IMR-90 (cell line): ENCODE measurements at regions not wholly inside any gene's neighbourhood (a gene's known extent, or its start where the extent isn't known, plus 50 kb on each side); places are given as distances from the start of the nearest gene placed in this dataset.

Experiments used
- ATAC-seq: fragments of 200-7000 bp; cut with Tn5 transposase; 2 replicates; pipeline ENCODE4 v1.9.1; 2020; ENCODE audit warnings: low read depth, mild to moderate bottlenecking, moderate library complexity
- BruUV-seq: library from RNA; stranded (reverse); fragments of 400-500 nt; replicated peaks from 2 replicates; lab custom pipeline; 2021; lab: Mats Ljungman, UMichigan
- CTCF ChIA-PET: fragments of 300-600 bp; formaldehyde crosslinking; extraction: SDS; loops from one replicate; lab custom pipeline; 2021; ENCODE audit warnings: antibody characterized with exemption; lab: Yijun Ruan, JAX
- POLR2A ChIA-PET: fragments of 300-600 bp; sonication (Branson Sonifier 250); formaldehyde crosslinking; loops from one replicate; lab custom pipeline; 2022; ENCODE audit warnings: antibody characterized with exemption; ENCODE audit not compliant: unreplicated experiment; lab: Charles Lee
- DNase-seq: peaks from one replicate; pipeline ENCODE4 v3.0.0; 2013
- H2AFZ ChIP-seq: replicated peaks from 2 replicates; pipeline ENCODE3; 2013; ENCODE audit warnings: low read length, mild to moderate bottlenecking; ENCODE audit not compliant: poor library complexity
- H2AK5ac ChIP-seq: 2 replicates; pipeline ENCODE4 v1.6.1; 2013; ENCODE audit warnings: low read depth, low read length, inconsistent platforms
- H2AK9ac ChIP-seq: replicated peaks from 2 replicates; pipeline ENCODE3; 2013; ENCODE audit warnings: mild to moderate bottlenecking, low read depth, low read length, moderate library complexity; ENCODE audit not compliant: poor library complexity
- H2BK120ac ChIP-seq: 2 replicates; pipeline ENCODE4 v1.6.1; 2013; ENCODE audit warnings: low read depth, low read length, inconsistent platforms
- H2BK15ac ChIP-seq: 3 replicates; pipeline ENCODE4 v1.6.1; 2013; ENCODE audit warnings: low read depth, low read length, inconsistent platforms
- H2BK20ac ChIP-seq: 2 replicates; pipeline ENCODE4 v1.6.1; 2013; ENCODE audit warnings: low read depth, mild to moderate bottlenecking, inconsistent platforms, low read length, moderate library complexity
- H2BK5ac ChIP-seq: 2 replicates; pipeline ENCODE4 v1.6.1; 2013; ENCODE audit warnings: mild to moderate bottlenecking, low read depth, low read length, inconsistent platforms; ENCODE audit not compliant: poor library complexity, severe bottlenecking
- H3K14ac ChIP-seq: replicated peaks from 2 replicates; pipeline ENCODE4 v1.6.1; 2013; ENCODE audit warnings: low read depth, low read length, inconsistent platforms
- H3K18ac ChIP-seq: 2 replicates; pipeline ENCODE4 v1.6.1; 2013; ENCODE audit warnings: low read depth, low read length, control low read depth
- H3K23ac ChIP-seq: 2 replicates; pipeline ENCODE4 v1.6.1; 2013; ENCODE audit warnings: low read depth, low read length, inconsistent platforms
- H3K27ac ChIP-seq: 2 replicates; pipeline ENCODE4 v1.5.1; 2013; ENCODE audit warnings: mild to moderate bottlenecking, control low read depth, low read length; ENCODE audit not compliant: insufficient read depth
- H3K27me3 ChIP-seq: 2 replicates; pipeline ENCODE4 v1.6.1; 2013; ENCODE audit warnings: low read length; ENCODE audit not compliant: control insufficient read depth, insufficient read depth
- H3K36me3 ChIP-seq: 2 replicates; pipeline ENCODE4 v1.6.1; 2013; ENCODE audit warnings: low read length, mixed read lengths; ENCODE audit not compliant: control insufficient read depth, insufficient read depth
- H3K4ac ChIP-seq: 2 replicates; pipeline ENCODE4 v1.6.1; 2013; ENCODE audit warnings: low read depth, low read length, inconsistent platforms
- H3K4me1 ChIP-seq: 2 replicates; pipeline ENCODE4 v1.6.1; 2013; ENCODE audit warnings: low read length, mixed read lengths; ENCODE audit not compliant: control insufficient read depth, insufficient read depth
- H3K4me2 ChIP-seq: 2 replicates; pipeline ENCODE4 v1.6.1; 2013; ENCODE audit warnings: low read depth, mild to moderate bottlenecking, control low read depth, low read length, moderate library complexity
- H3K4me3 ChIP-seq: 2 replicates; pipeline ENCODE4 v1.5.1; 2013; ENCODE audit warnings: low read depth, mild to moderate bottlenecking, control low read depth, low read length, moderate library complexity; ENCODE audit not compliant: insufficient read depth
- H3K56ac ChIP-seq: 2 replicates; pipeline ENCODE4 v1.6.1; 2013; ENCODE audit warnings: low read length, inconsistent platforms; ENCODE audit not compliant: insufficient read depth; ENCODE audit errors: extremely low read depth
- H3K79me1 ChIP-seq, 2 experiments: 2 replicates each; pipeline ENCODE4 v1.6.1; 2013; ENCODE audit warnings: low read length in 2 of 2, inconsistent platforms in 1 of 2, low read depth in 1 of 2
- H3K9ac ChIP-seq: 2 replicates; pipeline ENCODE4 v1.6.1; 2013; ENCODE audit warnings: low read depth, low read length, control low read depth
- H3K9me1 ChIP-seq: 2 replicates; pipeline ENCODE4 v1.6.1; 2013; ENCODE audit warnings: low read length, inconsistent platforms; ENCODE audit not compliant: insufficient read depth
- H3K9me3 ChIP-seq: 2 replicates; pipeline ENCODE4 v1.6.1; 2013; ENCODE audit warnings: low read length; ENCODE audit not compliant: control insufficient read depth, insufficient read depth
- H4K20me1 ChIP-seq: 2 replicates; pipeline ENCODE4 v1.6.1; 2013; ENCODE audit warnings: low read length, inconsistent platforms; ENCODE audit not compliant: insufficient read depth
- H4K5ac ChIP-seq: 2 replicates; pipeline ENCODE4 v1.6.1; 2013; ENCODE audit warnings: mild to moderate bottlenecking, low read depth, low read length, control low read depth
- H4K8ac ChIP-seq, 2 experiments: 2 replicates each; pipeline ENCODE4 v1.6.1; 2013; ENCODE audit warnings: low read depth in 2 of 2, low read length in 2 of 2, control low read depth in 1 of 2, inconsistent platforms in 1 of 2
- H4K91ac ChIP-seq: 2 replicates; pipeline ENCODE4 v1.6.1; 2013; ENCODE audit warnings: low read depth, low read length, inconsistent platforms; ENCODE audit not compliant: insufficient read depth
- BHLHE40 ChIP-seq: fragments of 150-350 bp; IDR thresholded peaks from 2 replicates; pipeline ENCODE4 v1.6.1; 2016; ENCODE audit warnings: mild to moderate bottlenecking, low read depth, low read length
- CEBPB ChIP-seq: IDR thresholded peaks from 2 replicates; pipeline ENCODE4 v1.6.1; 2012; ENCODE audit warnings: low read depth, low read length, improper control_type of control experiment
- CHD1 ChIP-seq: IDR thresholded peaks from 2 replicates; pipeline ENCODE4 v1.6.1; 2012; ENCODE audit warnings: low read depth, low read length, improper control_type of control experiment
- FOS ChIP-seq: fragments of 150-350 bp; IDR thresholded peaks from 2 replicates; pipeline ENCODE4 v1.6.1; 2016; ENCODE audit warnings: low read depth, low read length
- MAFK ChIP-seq: IDR thresholded peaks from 2 replicates; pipeline ENCODE4 v1.6.1; 2012; ENCODE audit warnings: low read depth, low read length, improper control_type of control experiment
- MAZ ChIP-seq: IDR thresholded peaks from 2 replicates; pipeline ENCODE4 v1.6.1; 2012; ENCODE audit warnings: low read depth, mild to moderate bottlenecking, low read length, improper control_type of control experiment, moderate library complexity, borderline replicate concordance
- MXI1 ChIP-seq: IDR thresholded peaks from 2 replicates; pipeline ENCODE4 v1.6.1; 2012; ENCODE audit warnings: low read depth, mild to moderate bottlenecking, low read length, moderate library complexity, borderline replicate concordance
- NFE2L2 ChIP-seq: fragments of 150-350 bp; IDR thresholded peaks from 2 replicates; pipeline ENCODE4 v1.6.1; 2016; ENCODE audit warnings: low read depth, mild to moderate bottlenecking, low read length
- POLR2A ChIP-seq: IDR thresholded peaks from 2 replicates; pipeline ENCODE4 v1.6.1; 2012; ENCODE audit warnings: mild to moderate bottlenecking, low read depth, low read length
- RAD21 ChIP-seq: IDR thresholded peaks from 2 replicates; pipeline ENCODE4 v1.6.1; 2012; ENCODE audit warnings: low read length, improper control_type of control experiment
- RCOR1 ChIP-seq: IDR thresholded peaks from 2 replicates; pipeline ENCODE4 v1.6.1; 2012; ENCODE audit warnings: mild to moderate bottlenecking, low read length, improper control_type of control experiment; ENCODE audit not compliant: insufficient replicate concordance
- RFX5 ChIP-seq: IDR thresholded peaks from 2 replicates; pipeline ENCODE4 v1.8.0; 2012; ENCODE audit warnings: low read depth, mild to moderate bottlenecking, low read length, moderate library complexity
- SMC3 ChIP-seq: fragments of 150-350 bp; IDR thresholded peaks from 2 replicates; pipeline ENCODE4 v1.6.1; 2016; ENCODE audit warnings: low read depth, mild to moderate bottlenecking, antibody characterized with exemption, low read length, moderate library complexity
- WGBS, 2 experiments: methylation state at CpG; one replicate each; pipeline versions ENCODE4 v1.1.5 to v1.1.7; 2013; ENCODE audit warnings: missing lambda C conversion rate in 2 of 2; ENCODE audit not compliant: insufficient read length in 1 of 2; ENCODE audit errors: extremely low coverage in 2 of 2; 5-methylcytosine and 5-hydroxymethylcytosine counted together
- dilution Hi-C: fragments of 300-500 bp; cut with HindIII; formaldehyde crosslinking; loops from one replicate; pipeline ENCODE4 v1.14.3; 2018; ENCODE audit warnings: low sequenced_read_pairs; ENCODE audit not compliant: unreplicated experiment
- in situ Hi-C: fragments of 300-500 bp; cut with MboI; formaldehyde crosslinking; loops from 3 replicates; pipeline ENCODE4 v1.14.3; 2019; ENCODE audit warnings: low sequenced_read_pairs, inconsistent platforms, mixed read lengths
- intact Hi-C: fragments of 100-400 bp; cut with micrococcal nuclease; formaldehyde crosslinking; loops from 2 replicates; pipeline ENCODE4 v1.10.0; 2022
- TF ChIP-seq, protein P1 (sequence below): fragments of 150-350 bp; IDR thresholded peaks from 2 replicates; pipeline ENCODE4 v1.6.1; 2016; ENCODE audit warnings: low read depth, mild to moderate bottlenecking, low read length, moderate library complexity, borderline replicate concordance
- TF ChIP-seq, protein P2 (sequence below): fragments of 150-350 bp; IDR thresholded peaks from 2 replicates; pipeline ENCODE4 v1.6.1; 2017; ENCODE audit warnings: mild to moderate bottlenecking, antibody characterized with exemption, low read length, low read depth
- TF ChIP-seq, protein P3 (sequence below): conservative IDR thresholded peaks from 2 replicates; pipeline ENCODE4 v1.5.1; 2012; ENCODE audit warnings: mild to moderate bottlenecking, low read depth, low read length, improper control_type of control experiment

DNA sequence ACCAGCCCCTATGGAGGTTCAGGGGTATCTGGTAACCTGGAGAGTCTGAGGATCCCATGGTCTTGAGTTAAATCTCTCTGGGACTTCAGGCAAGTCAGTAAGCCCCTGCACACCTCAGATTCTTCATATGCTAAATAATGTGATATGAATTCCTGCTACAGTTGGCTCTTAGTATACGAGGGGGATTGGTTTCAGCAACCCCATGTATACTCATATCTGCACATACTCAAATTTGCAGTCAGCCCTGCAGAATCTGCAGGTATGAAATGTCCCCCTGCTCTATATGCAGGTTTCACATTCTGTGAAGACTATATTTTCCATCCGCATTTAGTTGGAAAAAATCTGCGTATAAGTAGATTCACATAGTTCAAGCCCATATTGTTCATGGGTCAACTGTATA is 136.6 kb downstream of the TOMM20 start:
- in situ Hi-C loops, result no loop called here
- no CpG with 5 or more reads among the region's 3 CpGs for WGBS, 2 experiments
- Histone ChIP-seq H2BK20ac (no peak overlapping the region; the same call in 1 of the 2 replicates), H2AK5ac (no peak overlapping the region), H2BK5ac (no peak overlapping the region), H4K20me1 (no peaks in the 10 kb centered on the region), H3K23ac (no peak overlapping the region), H3K9me3 (no peaks in the 10 kb centered on the region), H3K27me3 (no peaks in the 10 kb centered on the region), H4K8ac (no peak overlapping the region), H3K9ac (no peak overlapping the region), H3K4me3 (no peak overlapping the region), H3K36me3 (no peaks in the 10 kb centered on the region), H2BK120ac (no peak overlapping the region), H3K14ac (no peak overlapping the region), H2AFZ (no peak overlapping the region), H3K79me1 (no peaks in the 10 kb centered on the region), H3K4ac (0 out of 2 replicates have a peak overlapping the region, but pooled peaks have one; percentile 17), H3K4me1 (peaks cover 14% of the 10 kb centered on the region), H4K5ac (no peak overlapping the region), H3K56ac (no peak overlapping the region), H3K9me1 (peaks cover 5% of the 10 kb centered on the region), H3K4me2 (no peak overlapping the region), H2BK15ac (no peak overlapping the region), H3K18ac (no peak overlapping the region), H3K27ac (no peak overlapping the region), H4K91ac (no peak overlapping the region), H2AK9ac (no peak overlapping the region)
- no TSS peak for BruUV-seq
- DNase-seq, result no peak
- dilution Hi-C loops, result no loop called here
- ChIA-PET CTCF (no interaction called here), POLR2A (no interaction called here)
- no peak for ATAC-seq
- TF ChIP-seq MXI1, result no peak
- no peak for TF ChIP-seq CHD1
- no peak for TF ChIP-seq MAFK
- TF ChIP-seq, protein P1, sequence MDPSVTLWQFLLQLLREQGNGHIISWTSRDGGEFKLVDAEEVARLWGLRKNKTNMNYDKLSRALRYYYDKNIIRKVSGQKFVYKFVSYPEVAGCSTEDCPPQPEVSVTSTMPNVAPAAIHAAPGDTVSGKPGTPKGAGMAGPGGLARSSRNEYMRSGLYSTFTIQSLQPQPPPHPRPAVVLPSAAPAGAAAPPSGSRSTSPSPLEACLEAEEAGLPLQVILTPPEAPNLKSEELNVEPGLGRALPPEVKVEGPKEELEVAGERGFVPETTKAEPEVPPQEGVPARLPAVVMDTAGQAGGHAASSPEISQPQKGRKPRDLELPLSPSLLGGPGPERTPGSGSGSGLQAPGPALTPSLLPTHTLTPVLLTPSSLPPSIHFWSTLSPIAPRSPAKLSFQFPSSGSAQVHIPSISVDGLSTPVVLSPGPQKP, result no peak
- no peak for TF ChIP-seq CEBPB
- TF ChIP-seq FOS, result no peak
- no peak for TF ChIP-seq BHLHE40
- no peak for TF ChIP-seq RFX5
- TF ChIP-seq, protein P2, sequence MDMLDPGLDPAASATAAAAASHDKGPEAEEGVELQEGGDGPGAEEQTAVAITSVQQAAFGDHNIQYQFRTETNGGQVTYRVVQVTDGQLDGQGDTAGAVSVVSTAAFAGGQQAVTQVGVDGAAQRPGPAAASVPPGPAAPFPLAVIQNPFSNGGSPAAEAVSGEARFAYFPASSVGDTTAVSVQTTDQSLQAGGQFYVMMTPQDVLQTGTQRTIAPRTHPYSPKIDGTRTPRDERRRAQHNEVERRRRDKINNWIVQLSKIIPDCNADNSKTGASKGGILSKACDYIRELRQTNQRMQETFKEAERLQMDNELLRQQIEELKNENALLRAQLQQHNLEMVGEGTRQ, result no peak
- TF ChIP-seq, protein P3, sequence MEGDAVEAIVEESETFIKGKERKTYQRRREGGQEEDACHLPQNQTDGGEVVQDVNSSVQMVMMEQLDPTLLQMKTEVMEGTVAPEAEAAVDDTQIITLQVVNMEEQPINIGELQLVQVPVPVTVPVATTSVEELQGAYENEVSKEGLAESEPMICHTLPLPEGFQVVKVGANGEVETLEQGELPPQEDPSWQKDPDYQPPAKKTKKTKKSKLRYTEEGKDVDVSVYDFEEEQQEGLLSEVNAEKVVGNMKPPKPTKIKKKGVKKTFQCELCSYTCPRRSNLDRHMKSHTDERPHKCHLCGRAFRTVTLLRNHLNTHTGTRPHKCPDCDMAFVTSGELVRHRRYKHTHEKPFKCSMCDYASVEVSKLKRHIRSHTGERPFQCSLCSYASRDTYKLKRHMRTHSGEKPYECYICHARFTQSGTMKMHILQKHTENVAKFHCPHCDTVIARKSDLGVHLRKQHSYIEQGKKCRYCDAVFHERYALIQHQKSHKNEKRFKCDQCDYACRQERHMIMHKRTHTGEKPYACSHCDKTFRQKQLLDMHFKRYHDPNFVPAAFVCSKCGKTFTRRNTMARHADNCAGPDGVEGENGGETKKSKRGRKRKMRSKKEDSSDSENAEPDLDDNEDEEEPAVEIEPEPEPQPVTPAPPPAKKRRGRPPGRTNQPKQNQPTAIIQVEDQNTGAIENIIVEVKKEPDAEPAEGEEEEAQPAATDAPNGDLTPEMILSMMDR, result no peak
- no peak for TF ChIP-seq SMC3
- TF ChIP-seq POLR2A, result no peak
- TF ChIP-seq NFE2L2, result no peak
- TF ChIP-seq RCOR1, result no peak
- TF ChIP-seq MAZ, result no peak
- no peak for TF ChIP-seq RAD21
- intact Hi-C loops, result no loop called here
